Endodermal cell (in vitro differentiated cells): ENCODE measurements at regions not wholly inside any gene's neighbourhood (a gene's known extent, or its start where the extent isn't known, plus 50 kb on each side); places are given as distances from the start of the nearest gene placed in this dataset.

ENCODE experiments used
- DNase-seq: peaks from one replicate; pipeline ENCODE4 v3.0.0-alpha.2; 2017
- H3K27ac ChIP-seq: 2 replicates; pipeline ENCODE4 v1.5.1; 2013; ENCODE audit warnings: mild to moderate bottlenecking, low read depth, low read length, moderate library complexity
- H3K27me3 ChIP-seq: 2 replicates; pipeline ENCODE4 v1.6.1; 2013; ENCODE audit warnings: mild to moderate bottlenecking, low read length, moderate library complexity; ENCODE audit not compliant: insufficient read depth, control insufficient read depth, poor library complexity, severe bottlenecking
- H3K36me3 ChIP-seq: 2 replicates; pipeline ENCODE4 v1.7.0; 2013; ENCODE audit warnings: mild to moderate bottlenecking, low read length, moderate library complexity; ENCODE audit not compliant: control insufficient read depth, insufficient read depth
- H3K4me1 ChIP-seq: one replicate; pipeline ENCODE4 v1.7.0; 2013; ENCODE audit warnings: low read length; ENCODE audit not compliant: control insufficient read depth, insufficient read depth
- H3K4me3 ChIP-seq: 2 replicates; pipeline ENCODE4 v1.5.1; 2013; ENCODE audit warnings: mild to moderate bottlenecking, low read length, moderate library complexity
- H3K9ac ChIP-seq: 2 replicates; pipeline ENCODE4 v1.6.1; 2013; ENCODE audit warnings: mild to moderate bottlenecking, low read length, moderate library complexity; ENCODE audit not compliant: poor library complexity, severe bottlenecking; ENCODE audit errors: extremely low read depth
- H3K9me3 ChIP-seq: 2 replicates; pipeline ENCODE4 v1.6.1; 2013; ENCODE audit warnings: mild to moderate bottlenecking, low read length, moderate library complexity; ENCODE audit not compliant: control insufficient read depth
- H3K27ac Mint-ChIP-seq: 2 replicates; pipeline ENCODE4 v1.8.0; 2020; ENCODE audit warnings: mixed read lengths
- H3K27me3 Mint-ChIP-seq: 2 replicates; pipeline ENCODE4 v1.8.0; 2021; ENCODE audit warnings: mild to moderate bottlenecking, mixed read lengths; ENCODE audit not compliant: insufficient read depth
- H3K36me3 Mint-ChIP-seq: 2 replicates; pipeline ENCODE4 v1.8.0; 2020; ENCODE audit warnings: low read depth, mixed read lengths
- H3K4me1 Mint-ChIP-seq: 2 replicates; pipeline ENCODE4 v1.8.0; 2020; ENCODE audit warnings: mixed read lengths
- H3K4me3 Mint-ChIP-seq: 2 replicates; pipeline ENCODE4 v1.8.0; 2020; ENCODE audit warnings: mild to moderate bottlenecking, moderate library complexity, mixed read lengths
- H3K9me3 Mint-ChIP-seq: 2 replicates; pipeline ENCODE4 v1.8.0; 2020; ENCODE audit warnings: mild to moderate bottlenecking, mixed read lengths
- WGBS, 2 experiments: methylation state at CpG; one replicate each; pipeline versions ENCODE4 v1.1.5 to v1.1.7; 2013; ENCODE audit warnings: missing lambda C conversion rate in 2 of 2, mixed read lengths in 1 of 2; ENCODE audit not compliant: insufficient coverage in 1 of 2, insufficient read length in 1 of 2; 5-methylcytosine and 5-hydroxymethylcytosine counted together
- TF ChIP-seq, protein P1 (sequence below): fragments of 200-600 bp; sonication (generic); conservative IDR thresholded peaks from 2 replicates; pipeline ENCODE4 v1.5.0; 2021; ENCODE audit warnings: antibody characterized with exemption, mild to moderate bottlenecking

DNA sequence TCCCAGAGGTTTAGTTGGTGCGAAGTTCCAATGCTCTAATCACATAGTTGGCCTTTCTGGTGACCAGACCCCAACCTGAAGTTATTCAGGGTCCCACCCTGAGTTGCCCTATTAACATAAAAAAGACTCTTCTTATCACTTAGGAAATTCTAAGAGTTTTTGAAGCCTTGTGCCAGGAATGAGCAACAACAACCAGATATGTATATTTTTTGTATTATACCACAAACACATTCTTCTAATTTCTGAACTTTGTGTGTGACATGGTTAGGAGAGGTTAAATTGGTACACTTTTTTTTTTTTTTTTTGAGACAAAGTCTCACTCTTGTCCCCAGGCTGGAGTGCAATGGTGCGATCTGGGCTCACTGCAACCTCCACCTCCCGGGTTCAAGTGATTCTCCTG is 320.4 kb upstream of the PDE3A start:
- H3K27me3 ChIP-seq, result no peaks in the 10 kb centered on the region
- H3K4me1 ChIP-seq, result no peaks in the 10 kb centered on the region
- no peak overlapping the region for H3K27ac ChIP-seq
- H3K4me3 Mint-ChIP-seq, result no peak overlapping the region
- no peaks in the 10 kb centered on the region for H3K9me3 ChIP-seq
- H3K27ac Mint-ChIP-seq, result no peak overlapping the region
- H3K9ac ChIP-seq, result no peak overlapping the region
- no peak for DNase-seq
- no peaks in the 10 kb centered on the region for H3K4me1 Mint-ChIP-seq
- 94 to 98% methylated on average over 3 of the region's 3 CpGs for WGBS, 2 experiments
- no peak overlapping the region for H3K4me3 ChIP-seq
- H3K36me3 ChIP-seq, result no peaks in the 10 kb centered on the region
- TF ChIP-seq, protein P1, sequence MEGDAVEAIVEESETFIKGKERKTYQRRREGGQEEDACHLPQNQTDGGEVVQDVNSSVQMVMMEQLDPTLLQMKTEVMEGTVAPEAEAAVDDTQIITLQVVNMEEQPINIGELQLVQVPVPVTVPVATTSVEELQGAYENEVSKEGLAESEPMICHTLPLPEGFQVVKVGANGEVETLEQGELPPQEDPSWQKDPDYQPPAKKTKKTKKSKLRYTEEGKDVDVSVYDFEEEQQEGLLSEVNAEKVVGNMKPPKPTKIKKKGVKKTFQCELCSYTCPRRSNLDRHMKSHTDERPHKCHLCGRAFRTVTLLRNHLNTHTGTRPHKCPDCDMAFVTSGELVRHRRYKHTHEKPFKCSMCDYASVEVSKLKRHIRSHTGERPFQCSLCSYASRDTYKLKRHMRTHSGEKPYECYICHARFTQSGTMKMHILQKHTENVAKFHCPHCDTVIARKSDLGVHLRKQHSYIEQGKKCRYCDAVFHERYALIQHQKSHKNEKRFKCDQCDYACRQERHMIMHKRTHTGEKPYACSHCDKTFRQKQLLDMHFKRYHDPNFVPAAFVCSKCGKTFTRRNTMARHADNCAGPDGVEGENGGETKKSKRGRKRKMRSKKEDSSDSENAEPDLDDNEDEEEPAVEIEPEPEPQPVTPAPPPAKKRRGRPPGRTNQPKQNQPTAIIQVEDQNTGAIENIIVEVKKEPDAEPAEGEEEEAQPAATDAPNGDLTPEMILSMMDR, result no peak
- H3K27me3 Mint-ChIP-seq, result no peaks in the 10 kb centered on the region
- H3K36me3 Mint-ChIP-seq, result no peaks in the 10 kb centered on the region
- no peaks in the 10 kb centered on the region for H3K9me3 Mint-ChIP-seq

DNA sequence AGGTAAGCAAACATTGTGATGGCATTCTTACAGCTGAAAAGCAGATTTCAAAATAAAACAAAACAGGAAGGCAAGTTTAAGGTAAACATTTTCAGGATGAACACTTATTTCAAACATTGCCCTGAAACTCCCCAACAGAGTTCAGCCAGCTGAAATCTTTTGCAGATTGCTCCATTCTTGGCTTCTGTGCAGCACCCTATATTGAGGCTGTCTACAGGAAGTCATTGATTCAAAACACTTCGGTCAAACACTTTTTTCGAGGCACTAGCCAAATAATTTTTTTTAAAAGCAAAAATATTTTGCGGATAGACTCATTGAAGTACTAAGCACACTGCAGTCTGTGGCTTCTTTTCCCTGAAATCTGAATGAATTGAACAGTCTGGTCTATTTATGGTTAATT is 318.1 kb upstream of the PDE3A start:
- Histone ChIP-seq H3K4me3 (no peak overlapping the region), H3K9me3 (no peaks in the 10 kb centered on the region), H3K9ac (no peak overlapping the region), H3K27ac (no peak overlapping the region), H3K27me3 (no peaks in the 10 kb centered on the region), H3K4me1 (no peaks in the 10 kb centered on the region), H3K36me3 (no peaks in the 10 kb centered on the region)
- DNase-seq, result no peak
- TF ChIP-seq, protein P1, result no peak
- Mint-ChIP-seq H3K36me3 (no peaks in the 10 kb centered on the region), H3K27ac (no peak overlapping the region), H3K4me1 (no peaks in the 10 kb centered on the region), H3K27me3 (no peaks in the 10 kb centered on the region), H3K9me3 (no peaks in the 10 kb centered on the region), H3K4me3 (no peak overlapping the region)
- 93 to 100% methylated on average over 2 to 3 of the region's 3 CpGs for WGBS, 2 experiments

DNA sequence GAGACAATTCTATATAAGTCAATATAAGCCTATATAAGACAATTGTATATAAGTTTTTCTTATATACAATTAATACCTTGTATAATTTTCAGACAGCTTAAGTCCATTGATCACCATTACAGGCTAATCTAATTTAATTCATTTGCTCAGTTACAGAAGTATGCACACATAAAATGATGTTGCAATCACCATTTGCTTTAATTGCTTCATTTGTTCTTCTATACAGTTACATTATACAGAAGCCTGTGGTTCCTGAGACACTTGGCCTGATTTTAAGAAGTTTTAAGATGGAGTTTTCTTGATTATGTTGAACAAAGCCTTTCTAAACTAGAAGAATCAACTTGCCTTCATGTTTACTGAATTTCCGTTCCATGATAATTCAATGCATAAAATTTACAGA is 314.6 kb upstream of the PDE3A start:
- Mint-ChIP-seq H3K4me1 (no peaks in the 10 kb centered on the region), H3K4me3 (no peak overlapping the region), H3K36me3 (no peaks in the 10 kb centered on the region), H3K9me3 (peaks cover 2% of the 10 kb centered on the region), H3K27ac (no peak overlapping the region), H3K27me3 (no peaks in the 10 kb centered on the region)
- Histone ChIP-seq H3K9ac (no peak overlapping the region), H3K27ac (no peak overlapping the region), H3K4me3 (no peak overlapping the region), H3K36me3 (no peaks in the 10 kb centered on the region), H3K4me1 (no peaks in the 10 kb centered on the region), H3K9me3 (no peaks in the 10 kb centered on the region), H3K27me3 (no peaks in the 10 kb centered on the region)
- no peak for DNase-seq
- 100% methylated on average over 1 of the region's 1 CpG; no CpG with 5 or more reads in 1 of the 2 experiments for WGBS, 2 experiments
- TF ChIP-seq, protein P1, result no peak
